Skeletal muscle tissue (tissue), 3 donors: ENCODE measurements at regions not wholly inside any gene's neighbourhood (a gene's known extent, or its start where the extent isn't known, plus 50 kb on each side); places are given as distances from the start of the nearest gene placed in this dataset.

Source experiments
- H3K27ac ChIP-seq: one replicate; pipeline ENCODE4 v1.7.0; 2013; ENCODE audit warnings: mild to moderate bottlenecking, low read depth, low read length, inconsistent platforms
- H3K27me3 ChIP-seq, 3 donors: one replicate each; pipeline ENCODE4 v1.7.0; 2013; ENCODE audit warnings: low read length in 3 of 3; ENCODE audit not compliant: control insufficient read depth in 3 of 3, insufficient read depth in 3 of 3
- H3K36me3 ChIP-seq, 3 donors: one replicate each; pipeline ENCODE4 v1.7.0; 2013; ENCODE audit warnings: low read length in 3 of 3; ENCODE audit not compliant: control insufficient read depth in 3 of 3, insufficient read depth in 3 of 3
- H3K4me1 ChIP-seq, 3 donors: one replicate each; pipeline ENCODE4 v1.7.0; 2013; ENCODE audit warnings: low read length in 3 of 3, mild to moderate bottlenecking in 3 of 3; ENCODE audit not compliant: control insufficient read depth in 3 of 3, insufficient read depth in 3 of 3
- H3K4me3 ChIP-seq, 3 donors: one replicate each; pipeline ENCODE4 v1.7.0; 2013; ENCODE audit warnings: low read length in 3 of 3
- H3K9ac ChIP-seq, 3 donors: one replicate each; pipeline ENCODE4 v1.7.0; 2013; ENCODE audit warnings: low read length in 3 of 3, mild to moderate bottlenecking in 3 of 3, moderate library complexity in 2 of 3, low read depth in 1 of 3
- H3K9me3 ChIP-seq, 3 donors: one replicate each; pipeline ENCODE4 v1.7.0; 2013; ENCODE audit warnings: low read length in 3 of 3; ENCODE audit not compliant: control insufficient read depth in 3 of 3
- donor health status: Osteomylitis.

GRCh38 chr7:34307540-34307939 lies 350.5 kb upstream of the NPSR1 start:
- Histone ChIP-seq H3K9me3 (peaks cover 0 to 3% (median 0%) of the 10 kb centered on the region in 3 donors), H3K9ac (no peak overlapping the region), H3K4me3 (no peak overlapping the region), H3K4me1 (no peaks in the 10 kb centered on the region), H3K27ac (no peak overlapping the region), H3K27me3 (no peaks in the 10 kb centered on the region), H3K36me3 (no peaks in the 10 kb centered on the region)

- H3K4me3 ChIP-seq, result no peak overlapping the region
- no peak overlapping the region for H3K27ac ChIP-seq
- H3K9ac ChIP-seq, result no peak overlapping the region
- H3K36me3 ChIP-seq, result no peaks in the 10 kb centered on the region
- no peaks in the 10 kb centered on the region for H3K27me3 ChIP-seq
- no peaks in the 10 kb centered on the region for H3K4me1 ChIP-seq
- H3K9me3 ChIP-seq, result peaks cover 0 to 3% (median 0%) of the 10 kb centered on the region in 3 donors
Observed at GRCh38 chr7:34308595-34308994, 349.4 kb upstream of the NPSR1 start.

- peaks cover 0 to 3% (median 0%) of the 10 kb centered on the region in 3 donors for H3K9me3 ChIP-seq
- H3K27ac ChIP-seq, result no peak overlapping the region
- H3K36me3 ChIP-seq, result no peaks in the 10 kb centered on the region
- no peaks in the 10 kb centered on the region for H3K4me1 ChIP-seq
- H3K4me3 ChIP-seq, result no peak overlapping the region
- no peak overlapping the region for H3K9ac ChIP-seq
- no peaks in the 10 kb centered on the region for H3K27me3 ChIP-seq
Observed at GRCh38 chr7:34309116-34309515, 348.9 kb upstream of the NPSR1 start.

GRCh38 chr7:34309584-34309983 lies 348.4 kb upstream of the NPSR1 start:
- Histone ChIP-seq H3K9ac (no peak overlapping the region), H3K36me3 (no peaks in the 10 kb centered on the region), H3K9me3 (peaks cover 0 to 3% (median 0%) of the 10 kb centered on the region in 3 donors), H3K4me3 (no peak overlapping the region), H3K27ac (no peak overlapping the region), H3K27me3 (no peaks in the 10 kb centered on the region), H3K4me1 (no peaks in the 10 kb centered on the region)

GRCh38 chr7:34311591-34311990 lies 346.4 kb upstream of the NPSR1 start:
- Histone ChIP-seq H3K4me1 (no peaks in the 10 kb centered on the region), H3K4me3 (no peak overlapping the region), H3K9me3 (peaks cover 0 to 3% (median 0%) of the 10 kb centered on the region in 3 donors), H3K27me3 (no peaks in the 10 kb centered on the region), H3K36me3 (no peaks in the 10 kb centered on the region), H3K9ac (no peak overlapping the region), H3K27ac (no peak overlapping the region)

- no peak overlapping the region for H3K27ac ChIP-seq
- no peak overlapping the region for H3K4me3 ChIP-seq
- no peaks in the 10 kb centered on the region for H3K36me3 ChIP-seq
- no peaks in the 10 kb centered on the region for H3K27me3 ChIP-seq
- H3K4me1 ChIP-seq, result no peaks in the 10 kb centered on the region
- peaks cover 0 to 3% (median 0%) of the 10 kb centered on the region in 3 donors for H3K9me3 ChIP-seq
- H3K9ac ChIP-seq, result no peak overlapping the region
Observed at GRCh38 chr7:34312624-34313023, 345.4 kb upstream of the NPSR1 start.

- H3K36me3 ChIP-seq, result no peaks in the 10 kb centered on the region
- H3K4me3 ChIP-seq, result no peak overlapping the region
- H3K4me1 ChIP-seq, result no peaks in the 10 kb centered on the region
- no peak overlapping the region for H3K27ac ChIP-seq
- no peak overlapping the region for H3K9ac ChIP-seq
- peaks cover 0 to 3% (median 0%) of the 10 kb centered on the region in 3 donors for H3K9me3 ChIP-seq
- H3K27me3 ChIP-seq, result no peaks in the 10 kb centered on the region
Observed at GRCh38 chr7:34313289-34313688, 344.7 kb upstream of the NPSR1 start.

GRCh38 chr7:34315032-34315431 lies 343.0 kb upstream of the NPSR1 start:
- Histone ChIP-seq H3K27ac (no peak overlapping the region), H3K36me3 (no peaks in the 10 kb centered on the region), H3K27me3 (no peaks in the 10 kb centered on the region), H3K4me3 (no peak overlapping the region), H3K9ac (no peak overlapping the region), H3K4me1 (no peaks in the 10 kb centered on the region), H3K9me3 (peaks cover 0 to 3% (median 0%) of the 10 kb centered on the region in 3 donors)

- H3K27me3 ChIP-seq, result no peaks in the 10 kb centered on the region
- no peaks in the 10 kb centered on the region for H3K4me1 ChIP-seq
- H3K9ac ChIP-seq, result no peak overlapping the region
Observed at GRCh38 chr7:34317039-34317438, 341.0 kb upstream of the NPSR1 start.

GRCh38 chr7:34320412-34320811 lies 337.6 kb upstream of the NPSR1 start:
- Histone ChIP-seq H3K27ac (no peak overlapping the region), H3K36me3 (no peaks in the 10 kb centered on the region)

More at GRCh38 chr7:34317039-34317438, 341.0 kb upstream of the NPSR1 start:
- Histone ChIP-seq H3K9me3 (peaks cover 0 to 2% (median 0%) of the 10 kb centered on the region in 3 donors), H3K4me3 (no peak overlapping the region), H3K36me3 (no peaks in the 10 kb centered on the region), H3K27ac (no peak overlapping the region)

More at GRCh38 chr7:34320412-34320811, 337.6 kb upstream of the NPSR1 start:
- Histone ChIP-seq H3K9ac (no peak overlapping the region), H3K9me3 (no peaks in the 10 kb centered on the region), H3K4me3 (no peak overlapping the region), H3K27me3 (no peaks in the 10 kb centered on the region), H3K4me1 (no peaks in the 10 kb centered on the region)
